HG02852 (cell line): ENCODE measurements at regions not wholly inside any gene's neighbourhood (a gene's known extent, or its start where the extent isn't known, plus 50 kb on each side); places are given as distances from the start of the nearest gene placed in this dataset.

ENCODE experiments used
- ATAC-seq: cut with Tn5 transposase; IDR thresholded peaks from one replicate; pipeline ENCODE4 v1.9.1; 2021; ENCODE audit warnings: mild to moderate bottlenecking, moderate library complexity; ENCODE audit not compliant: unreplicated experiment

DNA sequence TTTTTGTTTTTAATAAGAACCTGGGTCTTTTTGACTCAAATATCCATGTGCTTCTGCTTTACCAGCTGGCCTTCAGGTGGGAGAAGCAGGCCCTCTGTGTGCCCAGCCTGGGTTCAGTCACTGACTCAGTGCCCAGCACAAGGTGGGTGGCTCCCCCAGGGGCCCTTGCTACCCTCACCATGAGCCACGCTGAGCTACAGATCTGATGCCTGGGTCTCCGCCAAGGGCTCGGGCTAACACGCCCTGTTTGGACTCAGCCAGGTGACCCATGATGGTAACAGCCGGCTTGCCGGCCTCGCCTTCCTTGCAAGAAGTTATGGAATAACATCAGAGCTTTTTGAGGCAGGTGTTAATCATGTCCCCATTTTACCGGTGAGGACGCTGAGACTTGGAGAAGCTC lies 109.5 kb upstream of the NLRP1 start:
- ATAC-seq: no peak

DNA sequence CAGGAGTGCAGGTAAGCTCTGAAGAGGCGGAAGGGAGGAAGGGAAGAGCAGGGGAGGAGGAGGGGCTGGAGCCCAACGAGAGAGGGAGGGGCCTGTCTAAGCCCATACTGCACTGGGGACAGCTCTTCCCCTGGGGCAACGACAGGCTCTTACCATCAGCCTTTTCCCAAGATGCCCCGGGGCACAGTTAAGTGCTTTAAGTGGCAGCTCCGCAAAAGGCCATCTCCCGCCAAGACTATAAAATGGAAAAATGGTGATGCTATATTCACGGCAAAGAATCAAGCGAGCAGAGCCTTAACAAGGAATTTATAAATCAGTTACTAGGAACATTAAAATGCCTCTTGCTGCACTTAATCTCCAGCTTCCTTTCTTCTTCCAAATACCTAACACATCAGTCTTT lies 110.2 kb upstream of the NLRP1 start:
- ATAC-seq: no peak

DNA sequence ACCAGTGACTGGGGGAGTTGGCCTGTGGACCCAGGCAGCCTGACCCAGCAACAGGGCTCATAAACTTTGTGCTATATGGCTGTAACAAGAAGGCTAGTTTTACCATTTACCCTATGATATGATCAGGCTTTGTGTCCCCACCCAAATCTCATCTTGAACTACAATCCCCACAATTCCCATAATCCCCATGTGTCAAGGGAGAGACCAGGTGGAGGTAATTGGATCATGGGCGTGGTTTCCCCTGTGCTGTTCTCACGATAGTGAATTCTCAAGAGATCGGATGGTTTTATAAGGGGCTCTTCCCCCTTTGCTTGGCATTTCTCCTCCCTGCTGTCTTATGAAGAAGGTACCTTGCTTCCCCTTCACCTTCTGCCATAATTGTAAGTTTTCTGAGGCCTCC lies 111.2 kb upstream of the NLRP1 start:
- no peak for ATAC-seq

DNA sequence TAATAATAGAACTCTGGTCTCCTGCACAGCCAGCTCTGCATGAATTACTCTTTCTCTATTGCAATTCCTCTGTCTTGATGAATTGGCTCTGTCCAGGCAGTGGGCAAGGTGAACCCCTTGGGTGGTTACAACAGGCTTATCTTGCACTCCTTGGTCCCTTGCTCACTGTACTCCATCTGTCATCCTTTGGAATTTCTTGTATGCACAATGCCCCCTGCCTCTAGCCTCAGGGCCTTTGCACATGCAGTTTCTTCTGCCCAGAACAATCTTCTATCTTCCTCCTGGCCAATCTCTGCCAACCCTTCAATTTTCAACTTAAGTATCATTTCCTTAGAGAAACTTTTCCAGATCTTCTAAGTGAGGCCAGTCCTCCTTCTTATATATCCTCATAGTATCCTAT lies 114.7 kb upstream of the NLRP1 start:
- no peak for ATAC-seq

DNA sequence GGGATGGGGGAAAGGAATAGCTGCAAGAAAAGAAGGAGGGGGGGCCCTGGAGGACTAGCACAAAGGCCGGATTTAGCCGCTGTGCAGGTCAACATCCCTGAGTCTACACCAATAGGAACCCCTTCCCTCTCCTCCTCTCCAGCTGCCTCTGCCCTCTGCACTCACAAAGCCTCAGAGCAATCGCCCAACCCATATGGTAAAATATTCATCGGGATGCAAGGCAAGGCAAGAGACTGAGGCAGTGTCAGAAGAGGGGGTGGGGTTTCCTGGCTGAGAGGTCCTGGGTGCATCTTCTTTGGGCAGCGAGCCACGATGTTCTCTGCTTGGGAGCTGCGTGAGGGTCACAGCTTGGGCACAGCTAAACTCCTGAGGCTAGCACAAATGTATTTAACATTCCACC lies 115.5 kb upstream of the NLRP1 start:
- ATAC-seq: no peak

DNA sequence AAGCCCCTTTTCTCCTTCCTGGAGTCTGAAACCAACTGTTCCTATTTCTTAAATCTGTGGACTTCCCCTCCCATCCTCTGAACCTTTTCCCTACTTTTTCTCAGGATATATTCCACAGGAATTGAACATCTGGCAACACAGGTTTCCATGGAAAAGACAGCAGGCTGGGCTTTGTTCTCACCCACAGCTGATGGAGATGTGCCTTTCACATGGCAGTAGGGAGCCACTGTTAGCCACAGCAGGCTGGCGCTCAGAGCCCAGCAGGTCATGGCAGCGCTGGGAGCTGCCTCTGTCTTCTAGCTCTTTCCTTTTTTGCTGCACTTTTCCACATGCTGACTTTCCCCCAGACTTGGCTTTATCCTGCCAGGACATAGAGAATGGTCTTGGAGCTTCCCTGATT lies 116.4 kb upstream of the NLRP1 start:
- ATAC-seq: no peak

DNA sequence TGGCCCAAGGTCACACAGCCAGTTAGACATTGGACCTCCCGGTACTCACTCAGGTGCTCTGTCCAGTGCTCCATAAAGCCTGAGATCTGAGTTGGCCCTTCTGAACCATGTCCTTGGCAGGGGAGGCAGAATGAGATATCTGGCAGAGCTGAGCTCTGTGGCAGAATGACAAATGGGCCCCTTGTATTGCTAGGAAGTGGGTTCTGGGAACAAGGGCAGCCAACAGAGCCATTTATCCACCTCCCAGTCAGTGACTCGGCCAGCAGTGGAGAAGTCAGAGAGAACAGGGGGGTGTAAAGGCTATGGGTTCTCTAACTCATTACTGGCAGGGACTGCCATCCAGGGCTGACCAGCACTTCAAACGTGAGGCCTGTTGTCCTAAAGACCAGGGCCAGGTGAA lies 117.1 kb upstream of the NLRP1 start:
- ATAC-seq: no peak

DNA sequence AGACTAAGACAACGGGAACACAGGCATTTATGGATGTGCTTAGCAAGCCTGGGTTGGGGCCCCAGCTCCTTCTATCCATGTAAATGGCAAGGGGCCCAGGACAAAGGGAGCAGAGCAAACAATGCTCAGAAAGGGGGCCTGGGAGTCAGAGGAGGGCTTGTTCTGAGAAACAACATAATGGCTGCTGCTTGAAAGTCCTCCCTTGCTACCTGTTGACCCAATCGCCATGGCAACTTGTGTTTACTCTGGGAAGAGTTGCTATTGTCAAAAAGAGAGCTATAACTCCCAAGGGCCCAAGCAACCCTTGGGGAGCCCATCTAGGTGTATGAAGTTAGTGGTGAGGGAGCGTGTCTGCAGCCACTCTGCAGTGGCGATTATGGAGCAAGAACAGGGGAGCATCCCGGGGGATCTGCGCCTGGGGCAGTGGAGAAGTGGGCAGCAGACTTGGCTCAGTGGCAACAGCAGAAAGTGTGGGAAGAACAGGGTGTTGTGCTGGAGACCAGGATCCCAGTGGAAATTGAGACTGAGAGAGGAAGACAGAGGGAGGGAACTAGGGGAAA lies 118.7 kb upstream of the NLRP1 start:
- ATAC-seq: no peak

DNA sequence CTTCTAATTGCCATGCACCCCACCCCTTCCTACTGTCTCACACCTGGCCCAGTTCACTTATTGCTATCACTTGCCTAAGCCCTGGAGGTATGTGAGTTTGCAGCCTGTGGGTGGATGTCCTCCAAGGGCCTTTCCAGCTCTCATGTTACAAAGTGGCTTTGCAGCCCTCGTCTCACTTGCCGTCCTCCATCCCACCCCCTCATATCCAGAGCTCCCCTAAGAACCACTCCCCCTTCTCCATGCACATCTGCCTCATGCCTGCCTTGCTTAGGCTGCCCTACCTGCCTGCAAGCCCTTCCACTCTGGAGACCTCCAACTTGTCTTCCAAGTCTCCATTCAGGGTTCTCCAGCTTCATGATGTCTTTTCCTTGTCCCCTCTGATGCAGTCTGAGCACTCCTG lies 119.4 kb upstream of the NLRP1 start:
- no peak for ATAC-seq

DNA sequence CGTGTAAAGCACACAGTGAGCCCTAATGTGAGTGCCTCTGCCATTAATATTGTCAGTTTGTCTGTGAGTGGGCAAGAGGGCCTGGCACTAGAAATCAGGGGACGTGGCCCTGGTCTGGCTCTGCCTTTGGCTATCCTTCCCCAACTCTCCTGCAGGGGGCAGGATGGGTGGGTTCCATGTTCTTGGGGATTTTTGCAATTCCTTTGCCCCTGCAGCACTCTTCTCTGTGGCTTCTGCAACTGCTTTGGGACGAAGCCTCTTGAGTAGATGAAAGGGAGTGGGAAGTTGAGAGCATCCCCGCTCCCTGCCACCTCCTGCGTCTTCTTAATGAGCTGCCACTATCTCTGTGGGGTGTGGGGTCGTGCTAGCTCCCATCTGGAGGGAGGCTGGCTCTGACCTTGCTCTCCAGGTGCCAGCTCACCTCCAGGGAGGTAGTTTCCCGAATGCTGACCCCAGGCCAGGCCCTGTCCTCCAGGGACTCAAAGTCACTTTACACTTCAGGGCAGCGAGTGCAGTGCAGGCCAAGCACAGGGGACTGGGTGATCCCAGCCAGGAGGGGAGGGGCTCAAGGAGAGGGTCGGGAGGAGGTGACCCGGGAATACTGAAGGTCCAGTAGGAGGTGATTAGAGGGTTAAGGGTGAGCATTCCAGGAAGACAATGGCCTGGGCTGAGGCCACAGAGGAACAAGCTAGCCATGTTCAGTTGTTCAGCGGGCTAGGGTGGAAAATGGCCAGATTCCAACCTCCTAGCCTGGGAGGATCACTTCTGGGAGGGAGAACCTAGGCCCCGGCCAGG lies 121.0 kb upstream of the NLRP1 start:
- no peak for ATAC-seq

DNA sequence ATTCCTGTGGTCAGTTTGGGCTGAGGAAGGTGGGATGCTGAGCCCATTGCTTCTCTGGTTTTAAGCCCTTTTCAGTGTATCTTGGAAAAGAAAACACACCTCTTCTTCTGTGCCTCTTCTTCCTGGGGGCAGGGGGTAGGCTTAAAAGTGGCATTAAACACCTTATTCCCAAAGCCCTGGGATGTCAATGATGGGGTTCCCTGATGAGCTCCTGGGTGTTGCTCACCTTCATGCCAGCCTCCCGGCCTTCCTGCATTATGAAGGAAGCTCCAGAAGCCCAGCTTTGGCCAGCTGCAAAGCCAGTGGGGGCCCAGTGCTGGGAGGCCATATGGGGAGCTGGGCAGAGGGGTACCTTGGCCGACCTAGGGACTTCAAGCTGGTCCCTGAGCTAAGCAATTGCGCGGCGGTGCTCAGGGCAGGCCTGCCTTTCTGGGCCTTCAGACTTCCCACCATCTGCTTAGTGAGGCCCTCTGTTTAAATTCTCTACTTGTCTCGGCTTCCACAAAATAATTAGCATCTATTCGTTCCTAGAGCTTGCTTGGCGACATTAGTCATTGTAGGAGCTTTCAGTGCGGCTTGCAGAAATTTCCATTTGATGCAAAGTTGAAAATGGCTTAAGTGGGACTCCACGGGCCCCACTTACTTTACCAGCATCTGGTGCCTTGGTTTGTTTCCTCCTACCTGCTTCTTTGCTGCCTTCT lies 121.7 kb upstream of the NLRP1 start:
- no peak for ATAC-seq

DNA sequence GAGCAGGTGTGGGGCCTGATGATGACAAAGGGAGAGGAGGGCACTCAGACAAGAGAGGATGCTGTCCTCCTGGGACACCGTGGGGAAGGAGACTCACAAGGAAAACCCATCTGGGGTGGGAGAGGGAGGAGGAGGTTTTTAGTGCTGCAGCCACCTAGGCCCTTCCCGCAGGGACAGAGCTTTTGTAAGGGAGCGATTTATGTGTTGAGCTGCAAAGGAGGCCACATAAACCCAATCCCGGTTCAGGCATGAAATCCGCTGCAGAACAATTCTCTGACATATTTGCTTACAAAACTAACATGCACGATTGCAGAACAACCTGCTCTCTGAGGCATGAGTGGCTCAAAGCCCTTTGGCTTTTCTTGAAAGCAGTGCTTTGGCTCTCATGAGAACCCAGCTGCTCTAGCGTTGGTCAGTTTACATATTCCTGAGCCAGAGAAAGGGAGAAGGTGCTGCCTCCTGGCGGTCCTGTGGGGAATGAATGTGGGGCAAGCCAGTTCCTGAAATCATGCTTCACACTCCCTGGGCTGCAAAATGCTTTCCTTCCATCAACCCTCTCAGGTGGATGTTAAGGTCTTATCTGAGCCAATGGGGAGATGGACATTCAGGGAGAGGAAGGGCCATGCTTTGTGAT lies 122.4 kb upstream of the NLRP1 start:
- no peak for ATAC-seq

DNA sequence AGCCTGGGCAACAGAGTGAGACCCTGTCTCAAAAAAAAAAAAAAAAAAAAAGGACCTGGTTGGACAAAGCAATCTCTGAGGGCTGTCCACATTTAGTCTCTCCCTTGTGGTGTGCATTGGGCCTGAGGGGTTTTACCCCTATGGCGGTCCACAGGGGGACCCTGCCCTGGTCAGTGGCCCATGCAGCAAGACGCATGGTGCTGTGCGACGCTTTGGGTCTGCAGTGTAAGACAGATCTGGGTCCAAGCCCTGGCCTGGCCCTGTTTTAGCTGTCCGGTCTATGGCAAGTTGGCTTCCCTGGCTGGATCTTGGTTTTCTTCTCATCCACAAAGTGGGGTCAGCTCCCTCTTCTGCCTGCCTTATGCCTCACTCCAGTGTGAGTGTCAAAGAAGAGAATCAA lies 123.2 kb upstream of the NLRP1 start:
- no peak for ATAC-seq

DNA sequence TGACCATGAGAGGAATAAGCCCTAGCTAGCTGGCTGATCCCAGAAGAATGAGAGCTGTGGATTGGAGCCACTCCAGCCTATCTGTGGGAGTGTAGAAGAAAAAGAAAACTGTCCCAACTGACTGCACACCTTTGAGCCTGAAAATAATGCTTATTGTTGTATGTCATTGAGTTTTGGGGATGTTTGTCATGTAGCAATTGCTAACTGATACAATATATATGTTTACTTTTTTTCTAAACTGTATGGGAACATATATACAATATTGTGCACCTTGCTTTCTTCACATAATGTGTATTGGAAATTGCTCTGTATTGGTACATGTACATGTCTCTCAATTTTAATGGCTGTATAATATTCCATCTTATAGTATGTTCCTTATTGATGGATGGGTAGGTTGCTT lies 124.0 kb upstream of the NLRP1 start:
- ATAC-seq: no peak

DNA sequence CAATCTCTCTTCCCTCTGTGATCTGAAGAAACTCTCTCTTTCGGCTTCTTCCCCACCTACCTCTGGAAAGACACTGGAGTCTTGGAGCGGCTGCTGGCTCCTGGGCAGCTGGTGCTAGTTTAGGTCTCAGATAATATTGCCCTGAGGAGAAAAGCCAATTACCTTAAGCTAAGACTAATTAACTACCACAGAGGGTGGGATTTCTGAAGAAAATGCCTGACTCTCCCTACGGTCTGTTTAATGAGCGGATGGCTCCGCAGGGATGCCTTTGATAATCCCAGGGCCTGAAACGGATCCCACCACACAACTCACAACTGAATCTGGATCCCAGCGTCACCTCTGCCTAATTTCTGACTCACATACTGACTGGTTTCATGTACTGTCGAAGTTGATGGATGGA lies 127.0 kb upstream of the NLRP1 start:
- ATAC-seq: no peak

DNA sequence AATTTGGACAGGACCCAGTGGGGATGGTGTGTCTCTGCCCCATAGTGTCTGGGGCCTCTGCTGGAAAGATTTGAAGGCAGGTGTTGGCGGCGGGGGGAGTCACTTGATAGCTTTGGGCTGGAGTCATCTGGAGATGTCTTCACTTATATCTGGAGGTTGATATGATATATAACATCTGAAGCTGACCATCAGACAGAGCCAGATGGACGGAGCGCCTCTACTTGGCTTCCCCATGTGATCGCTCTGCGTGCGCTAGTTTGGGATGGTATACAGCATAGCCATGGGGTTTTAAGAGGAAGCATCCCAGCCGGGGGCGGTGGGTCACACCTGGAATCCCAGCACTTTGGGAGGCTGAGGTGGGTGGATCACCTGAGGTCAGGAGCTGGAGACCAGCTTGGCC lies 130.7 kb upstream of the NLRP1 start:
- no peak for ATAC-seq

DNA sequence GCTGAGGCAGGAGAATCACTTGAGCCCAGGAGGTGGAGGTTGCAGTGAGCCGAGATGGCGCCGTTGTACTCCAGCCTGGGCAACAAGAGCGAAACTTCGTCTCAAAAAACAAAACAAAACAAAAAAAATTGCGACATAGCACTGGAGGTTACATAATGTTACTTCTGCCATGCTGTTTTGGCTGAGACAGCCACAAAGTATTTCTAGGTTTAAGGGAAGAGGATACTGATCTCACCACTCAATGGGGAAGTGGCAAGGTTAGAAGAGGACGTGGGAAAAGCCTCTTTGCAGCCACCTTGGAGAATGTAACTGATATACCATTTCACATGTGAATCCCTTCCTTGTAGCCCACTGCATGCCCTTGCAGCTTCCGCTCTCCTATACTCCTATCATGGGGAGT lies 131.2 kb upstream of the NLRP1 start:
- ATAC-seq: no peak

DNA sequence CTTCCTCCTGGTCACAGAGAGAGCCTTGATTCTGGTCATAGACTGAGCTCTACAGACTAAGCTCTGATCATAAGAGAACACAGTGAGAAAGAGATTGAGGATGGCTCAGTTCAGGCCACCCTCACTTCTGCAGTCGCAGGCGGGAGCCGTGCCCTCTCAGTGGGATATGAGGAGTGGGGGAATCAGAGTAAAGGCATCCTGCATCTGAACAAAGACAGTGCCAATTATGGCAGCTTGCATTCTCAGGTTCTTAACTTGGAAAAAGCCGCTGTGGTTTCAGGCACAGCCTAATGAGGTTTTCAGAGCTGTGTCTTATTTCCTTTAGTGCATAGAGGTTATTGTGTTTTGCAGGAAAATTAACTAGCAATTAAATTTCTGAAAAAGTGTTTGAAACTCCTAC lies 134.4 kb upstream of the NLRP1 start:
- ATAC-seq: no peak

DNA sequence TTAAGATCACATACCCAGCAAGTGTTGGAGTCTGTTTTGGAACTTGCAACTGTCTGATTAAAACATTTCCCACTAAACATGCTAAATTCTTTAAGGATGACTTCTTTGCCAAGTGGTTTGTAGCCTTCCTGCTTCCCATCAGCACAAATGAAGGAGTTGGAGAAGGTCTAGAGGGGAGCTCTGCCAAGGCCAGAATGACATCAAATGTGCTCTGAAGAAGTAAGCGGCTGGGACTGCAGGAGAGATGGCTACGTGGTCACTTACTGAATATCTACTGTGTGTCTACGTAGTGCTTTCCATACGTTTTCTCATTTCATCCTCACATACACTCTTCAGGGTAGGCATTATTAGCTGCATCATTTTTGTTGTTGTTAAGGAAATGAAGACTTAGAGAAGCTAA lies 135.7 kb upstream of the NLRP1 start:
- ATAC-seq: no peak

DNA sequence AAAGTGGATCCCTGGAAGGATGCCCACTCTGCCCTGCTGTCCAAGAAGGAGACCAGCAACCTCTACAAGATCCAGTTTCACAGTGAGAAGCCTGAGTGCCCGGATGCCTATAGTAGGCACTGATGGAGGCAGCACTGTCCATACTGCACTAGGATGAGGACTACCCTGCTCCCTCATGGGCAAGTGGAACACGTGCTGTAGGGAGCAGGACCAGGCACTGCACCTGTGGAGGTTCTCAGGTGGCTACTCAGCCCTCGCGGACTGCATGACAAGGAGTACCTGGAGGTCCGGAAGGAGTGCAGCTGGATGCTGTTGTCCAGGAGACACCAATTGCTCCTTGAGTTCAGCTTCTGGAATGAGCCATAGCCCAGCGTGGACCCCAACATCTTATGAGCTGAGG lies 146.1 kb upstream of the NLRP1 start:
- ATAC-seq: no peak

DNA sequence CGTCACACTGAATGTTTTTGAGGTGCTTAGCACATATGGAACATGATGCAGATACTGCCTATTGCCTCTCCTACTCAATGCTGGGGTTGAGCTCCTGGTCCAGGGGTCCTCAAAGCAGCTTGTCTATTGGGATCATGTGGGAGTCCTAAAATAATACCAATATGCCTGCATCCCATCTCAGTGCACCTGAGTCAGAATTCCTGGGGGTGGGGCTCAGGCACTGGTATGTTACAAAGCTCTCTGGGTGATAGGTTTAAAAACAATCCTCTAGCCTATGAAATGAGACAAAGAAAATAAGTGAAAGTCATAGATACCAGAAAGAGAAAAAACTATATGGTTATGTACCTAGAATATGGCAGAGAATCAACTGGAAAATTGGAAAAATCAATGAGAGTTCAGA lies 156.6 kb upstream of the NLRP1 start:
- no peak for ATAC-seq

DNA sequence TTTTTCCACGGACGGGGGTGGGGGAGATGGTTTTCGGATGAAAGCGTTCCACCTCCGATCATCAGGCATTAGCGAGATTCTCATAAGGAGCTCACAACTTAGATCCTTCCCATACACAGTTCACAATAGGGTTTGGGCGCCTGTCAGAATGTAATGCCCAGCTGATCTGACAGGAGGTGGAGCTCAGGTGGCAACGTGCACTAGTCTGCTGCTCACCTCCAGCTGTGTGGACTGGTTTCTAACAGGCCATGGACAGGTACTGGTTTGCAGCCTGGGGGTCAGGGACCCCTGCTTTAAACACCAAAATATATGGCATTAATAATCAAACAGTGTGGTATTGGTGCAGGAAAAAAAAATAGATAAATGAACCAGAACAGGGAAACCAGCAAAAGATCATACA lies 157.5 kb upstream of the NLRP1 start:
- ATAC-seq: no peak
